ENCODE measurements at regions not wholly inside any gene's neighbourhood (a gene's known extent, or its start where the extent isn't known, plus 50 kb on each side); places are given as distances from the start of the nearest gene placed in this dataset.

- TF ChIP-seq CTCF (IDR thresholded peaks at IDR 0.05) (no peak), POLR2AphosphoS5 (IDR thresholded peaks at IDR 0.05) (no peak), POLR2A (IDR thresholded peaks at IDR 0.05) (no peak)
These were observed 105.2 kb downstream of the TSEN15 start for GRCh38 chr1:184156521-184157393.

Measured in breast epithelium (tissue), 3 donors.